ENCODE measurements at regions not wholly inside any gene's neighbourhood (a gene's known extent, or its start where the extent isn't known, plus 50 kb on each side); places are given as distances from the start of the nearest gene placed in this dataset.

- TF ChIP-seq CTCF (IDR thresholded peaks at IDR 0.05) (no peak), POLR2A (IDR thresholded peaks at IDR 0.05) (no peak), POLR2AphosphoS5 (IDR thresholded peaks at IDR 0.05; ENCODE audit: insufficient read depth in 1 of 2, low read depth in 1 of 2) (no peak)
These were observed 311.9 kb upstream of the KLHL29 start for GRCh38 chr2:23073056-23073455.

Measured in vagina (tissue), 2 donors.